ENCODE measurements at regions not wholly inside any gene's neighbourhood (a gene's known extent, or its start where the extent isn't known, plus 50 kb on each side); places are given as distances from the start of the nearest gene placed in this dataset.
"Not testable (repeated sequence)": the region's sequence is repeated elsewhere in the genome, so short reads cannot be mapped to it uniquely, and the experiment has no call there.

- Histone ChIP-seq H3K27me3 (no peaks in the 10 kb centered on the region), H3K9me3 (no peaks in the 10 kb centered on the region), H3K27ac (no peak overlapping the region), H3K4me1 (no peaks in the 10 kb centered on the region), H3K4me3 (no peak overlapping the region), H3K36me3 (no peaks in the 10 kb centered on the region)
- intact Hi-C loops (cut with DNase I), result no loop called here
- TF ChIP-seq, protein P1, sequence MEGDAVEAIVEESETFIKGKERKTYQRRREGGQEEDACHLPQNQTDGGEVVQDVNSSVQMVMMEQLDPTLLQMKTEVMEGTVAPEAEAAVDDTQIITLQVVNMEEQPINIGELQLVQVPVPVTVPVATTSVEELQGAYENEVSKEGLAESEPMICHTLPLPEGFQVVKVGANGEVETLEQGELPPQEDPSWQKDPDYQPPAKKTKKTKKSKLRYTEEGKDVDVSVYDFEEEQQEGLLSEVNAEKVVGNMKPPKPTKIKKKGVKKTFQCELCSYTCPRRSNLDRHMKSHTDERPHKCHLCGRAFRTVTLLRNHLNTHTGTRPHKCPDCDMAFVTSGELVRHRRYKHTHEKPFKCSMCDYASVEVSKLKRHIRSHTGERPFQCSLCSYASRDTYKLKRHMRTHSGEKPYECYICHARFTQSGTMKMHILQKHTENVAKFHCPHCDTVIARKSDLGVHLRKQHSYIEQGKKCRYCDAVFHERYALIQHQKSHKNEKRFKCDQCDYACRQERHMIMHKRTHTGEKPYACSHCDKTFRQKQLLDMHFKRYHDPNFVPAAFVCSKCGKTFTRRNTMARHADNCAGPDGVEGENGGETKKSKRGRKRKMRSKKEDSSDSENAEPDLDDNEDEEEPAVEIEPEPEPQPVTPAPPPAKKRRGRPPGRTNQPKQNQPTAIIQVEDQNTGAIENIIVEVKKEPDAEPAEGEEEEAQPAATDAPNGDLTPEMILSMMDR (IDR thresholded peaks at IDR 0.05), result no peak
- no peak for DNase-seq (ENCODE audit: low spot score in 2 of 2)
Observed at GRCh38 chr7:131673576-131673975, 117.1 kb upstream of the PODXL start.

DNA sequence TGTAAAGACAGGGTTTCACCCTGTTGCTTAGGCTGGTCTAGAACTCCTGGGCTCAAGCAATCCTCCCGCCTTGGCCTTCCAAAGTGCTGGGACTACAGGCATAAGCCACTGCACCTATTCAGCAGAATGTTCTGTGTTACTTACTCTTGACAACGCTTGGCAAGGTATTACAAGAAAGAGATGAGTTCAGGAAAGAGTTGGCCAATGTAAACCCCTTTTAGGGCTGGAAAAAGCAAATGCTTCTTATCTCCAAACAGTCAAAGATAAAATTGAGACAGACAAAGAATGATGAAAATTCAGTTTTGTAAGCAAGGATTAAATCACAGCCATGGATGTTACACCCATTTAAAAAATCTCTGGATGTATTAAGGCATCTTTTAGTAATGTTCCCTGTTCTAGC is 114.0 kb upstream of the PODXL start:
- Histone ChIP-seq H3K4me3 (no peak overlapping the region), H3K27me3 (no peaks in the 10 kb centered on the region), H3K27ac (no peak overlapping the region), H3K4me1 (no peaks in the 10 kb centered on the region), H3K9me3 (no peaks in the 10 kb centered on the region), H3K36me3 (no peaks in the 10 kb centered on the region)
- DNase-seq (ENCODE audit: low spot score in 2 of 2), result no peak
- intact Hi-C loops (cut with DNase I), result no loop called here
- TF ChIP-seq, protein P1 (IDR thresholded peaks at IDR 0.05), result no peak

- H3K4me3 ChIP-seq, result no peak overlapping the region
- intact Hi-C loops (cut with DNase I), result no loop called here
- H3K36me3 ChIP-seq, result no peaks in the 10 kb centered on the region
- DNase-seq (ENCODE audit: low spot score in 2 of 2), result no peak
- H3K4me1 ChIP-seq, result no peaks in the 10 kb centered on the region
- H3K9me3 ChIP-seq, result no peaks in the 10 kb centered on the region
- H3K27ac ChIP-seq, result no peak overlapping the region
- H3K27me3 ChIP-seq, result no peaks in the 10 kb centered on the region
- TF ChIP-seq, protein P1 (IDR thresholded peaks at IDR 0.05), result no peak
Observed at GRCh38 chr7:131667699-131668098, 111.3 kb upstream of the PODXL start.

GRCh38 chr7:131665021-131665420 is 108.6 kb upstream of the PODXL start:
- intact Hi-C loops (cut with DNase I), result no loop called here
- TF ChIP-seq, protein P1 (IDR thresholded peaks at IDR 0.05), result no peak
- Histone ChIP-seq H3K4me3 (no peak overlapping the region), H3K27me3 (no peaks in the 10 kb centered on the region), H3K9me3 (no peaks in the 10 kb centered on the region), H3K36me3 (no peaks in the 10 kb centered on the region), H3K4me1 (no peaks in the 10 kb centered on the region), H3K27ac (no peak overlapping the region)
- no peak for DNase-seq (ENCODE audit: low spot score in 2 of 2)

DNA sequence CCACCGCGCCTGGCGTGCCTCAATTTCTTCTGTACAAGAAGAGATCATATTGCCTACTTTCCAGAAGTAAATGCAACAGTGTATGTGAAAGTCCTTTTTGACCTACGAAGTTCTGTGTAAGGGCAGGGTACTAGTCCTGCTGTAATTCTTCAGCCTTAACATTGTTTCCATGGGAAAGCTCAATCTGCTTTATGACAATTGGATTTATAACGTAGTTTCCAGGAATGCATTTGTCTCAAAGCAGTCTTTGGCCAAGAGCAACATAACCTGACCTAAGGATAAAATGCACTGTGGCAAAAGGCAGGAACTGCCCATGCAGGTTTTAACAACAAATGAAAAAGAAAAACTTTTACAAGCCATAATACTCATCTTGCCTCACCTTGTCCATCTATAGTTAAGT is 108.1 kb upstream of the PODXL start:
- DNase-seq (ENCODE audit: low spot score in 2 of 2), result no peak
- no peaks in the 10 kb centered on the region for H3K36me3 ChIP-seq
- H3K9me3 ChIP-seq, result no peaks in the 10 kb centered on the region
- H3K27ac ChIP-seq, result no peak overlapping the region
- H3K27me3 ChIP-seq, result no peaks in the 10 kb centered on the region
- intact Hi-C loops (cut with DNase I), result no loop called here
- H3K4me1 ChIP-seq, result no peaks in the 10 kb centered on the region
- TF ChIP-seq, protein P1 (IDR thresholded peaks at IDR 0.05), result no peak
- no peak overlapping the region for H3K4me3 ChIP-seq

DNA sequence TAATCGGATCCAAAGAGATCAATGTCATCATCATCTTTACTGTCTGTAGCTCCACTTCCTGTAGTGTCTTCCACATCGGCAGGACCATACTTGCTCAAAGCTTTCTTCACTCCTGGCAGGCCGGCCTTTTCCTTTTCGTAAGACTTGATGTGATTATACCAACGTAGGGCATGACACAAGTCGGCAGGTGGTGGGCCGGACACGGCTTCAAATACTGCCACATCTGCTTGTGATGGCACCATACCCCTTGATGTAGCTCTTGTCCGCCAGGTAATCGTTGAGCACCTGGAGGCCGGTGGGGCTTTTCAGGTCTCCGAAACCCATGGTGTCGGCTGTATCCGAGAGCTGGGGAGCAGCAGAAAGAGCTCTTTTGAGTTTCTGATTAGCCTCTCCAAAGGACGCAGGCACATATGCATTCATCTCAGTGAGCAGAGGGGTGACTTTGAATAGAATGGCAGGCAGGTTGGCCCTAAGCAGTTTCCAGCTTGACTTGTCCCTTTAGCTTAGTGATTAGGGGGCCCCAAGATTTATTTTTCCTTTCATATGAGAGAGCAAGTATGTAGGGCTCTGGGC is 106.0 kb upstream of the PODXL start:
- H3K27me3 ChIP-seq; intact Hi-C loops (cut with DNase I); H3K9me3 ChIP-seq; H3K4me1 ChIP-seq; H3K4me3 ChIP-seq; H3K36me3 ChIP-seq; H3K27ac ChIP-seq; DNase-seq (ENCODE audit: low spot score in 2 of 2): not testable (repeated sequence)
